ENCODE measurements at regions not wholly inside any gene's neighbourhood (a gene's known extent, or its start where the extent isn't known, plus 50 kb on each side); places are given as distances from the start of the nearest gene placed in this dataset.
A peak's percentile ranks its signal among the peaks of the same experiment; 100 is the strongest.

DNA sequence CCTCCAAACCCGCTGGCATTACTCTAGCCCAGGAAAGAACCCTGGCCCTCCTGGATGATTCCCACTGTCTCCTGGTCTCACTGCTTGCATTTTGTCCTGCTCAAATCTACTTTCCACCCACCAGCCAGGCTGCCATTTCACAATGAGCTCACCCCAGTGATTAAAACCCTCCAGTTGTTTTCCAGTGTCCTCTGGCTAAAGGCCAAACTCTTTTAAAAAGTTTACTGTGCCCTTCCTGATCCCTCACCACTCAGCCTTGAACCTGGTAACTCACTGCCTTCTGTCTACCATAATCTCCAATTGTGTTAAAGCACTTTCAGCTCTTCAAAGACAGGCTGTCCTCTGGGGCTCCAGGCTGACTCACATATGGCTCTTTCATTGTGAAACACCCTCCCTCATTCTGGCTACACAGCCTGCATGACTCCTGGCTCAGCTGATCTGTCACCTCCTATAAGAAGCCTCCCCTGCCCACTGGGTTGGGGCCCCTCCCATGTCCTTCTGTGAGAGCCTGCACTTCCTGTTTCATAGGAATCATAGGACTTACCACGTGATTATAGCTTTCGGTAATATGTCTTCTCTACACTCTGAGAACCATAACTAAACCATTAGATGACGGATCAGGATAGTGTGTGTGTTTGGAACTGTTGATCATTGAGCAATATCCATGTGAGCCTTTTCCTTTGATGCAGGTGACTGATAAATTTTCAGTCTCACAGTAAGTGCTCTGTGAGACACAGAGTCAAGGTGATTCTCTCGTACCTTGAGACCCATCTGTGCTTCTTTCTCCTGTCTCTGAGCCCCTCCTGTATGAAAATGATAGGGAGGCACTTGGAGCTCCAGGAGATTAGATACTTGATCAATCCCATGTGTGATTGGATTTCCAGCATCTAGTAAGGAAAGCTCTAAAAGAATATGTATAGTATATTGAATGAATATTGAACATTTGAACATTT lies 590.8 kb upstream of the ID2 start (continued):
- TF ChIP-seq, protein P1, sequence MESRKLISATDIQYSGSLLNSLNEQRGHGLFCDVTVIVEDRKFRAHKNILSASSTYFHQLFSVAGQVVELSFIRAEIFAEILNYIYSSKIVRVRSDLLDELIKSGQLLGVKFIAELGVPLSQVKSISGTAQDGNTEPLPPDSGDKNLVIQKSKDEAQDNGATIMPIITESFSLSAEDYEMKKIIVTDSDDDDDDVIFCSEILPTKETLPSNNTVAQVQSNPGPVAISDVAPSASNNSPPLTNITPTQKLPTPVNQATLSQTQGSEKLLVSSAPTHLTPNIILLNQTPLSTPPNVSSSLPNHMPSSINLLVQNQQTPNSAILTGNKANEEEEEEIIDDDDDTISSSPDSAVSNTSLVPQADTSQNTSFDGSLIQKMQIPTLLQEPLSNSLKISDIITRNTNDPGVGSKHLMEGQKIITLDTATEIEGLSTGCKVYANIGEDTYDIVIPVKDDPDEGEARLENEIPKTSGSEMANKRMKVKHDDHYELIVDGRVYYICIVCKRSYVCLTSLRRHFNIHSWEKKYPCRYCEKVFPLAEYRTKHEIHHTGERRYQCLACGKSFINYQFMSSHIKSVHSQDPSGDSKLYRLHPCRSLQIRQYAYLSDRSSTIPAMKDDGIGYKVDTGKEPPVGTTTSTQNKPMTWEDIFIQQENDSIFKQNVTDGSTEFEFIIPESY (IDR thresholded peaks at IDR 0.05; ENCODE audit: extremely low read depth, insufficient replicate concordance, low read length): no peak
- 0 out of 2 replicates have a peak, but pooled peaks have one; percentile 17 for TF ChIP-seq SP1 (IDR thresholded peaks at IDR 0.05; ENCODE audit: low read depth)
- TF ChIP-seq TCF7L2 (IDR thresholded peaks at IDR 0.05; ENCODE audit: borderline replicate concordance, extremely low read depth, insufficient read depth, insufficient read length): no peak
- no peak for TF ChIP-seq RAD21 (IDR thresholded peaks at IDR 0.05; ENCODE audit: low read depth)
- no peak for TF ChIP-seq JUND (IDR thresholded peaks at IDR 0.05)
- TF ChIP-seq FOSL1 (IDR thresholded peaks at IDR 0.05; ENCODE audit: low read depth): peak; percentile 27; the same call in 1 of the 2 replicates
- TF ChIP-seq ZNF274 (IDR thresholded peaks at IDR 0.05; ENCODE audit: low read depth, low read length): no peak
- TF ChIP-seq, protein P2, sequence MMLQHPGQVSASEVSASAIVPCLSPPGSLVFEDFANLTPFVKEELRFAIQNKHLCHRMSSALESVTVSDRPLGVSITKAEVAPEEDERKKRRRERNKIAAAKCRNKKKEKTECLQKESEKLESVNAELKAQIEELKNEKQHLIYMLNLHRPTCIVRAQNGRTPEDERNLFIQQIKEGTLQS (IDR thresholded peaks at IDR 0.05): no peak
- TF ChIP-seq POLR2AphosphoS5 (IDR thresholded peaks at IDR 0.05; ENCODE audit: low read depth, low read length): no peak
- no peak for TF ChIP-seq EGR1 (IDR thresholded peaks at IDR 0.05; ENCODE audit: low read depth)
- peak; percentile 72 for TF ChIP-seq ELF1 (IDR thresholded peaks at IDR 0.05; ENCODE audit: borderline replicate concordance, low read depth)
- peak; percentile 79 for TF ChIP-seq CEBPB (IDR thresholded peaks at IDR 0.05; ENCODE audit: low read depth)
- TF ChIP-seq EZH2phosphoT487 (IDR thresholded peaks at IDR 0.05; ENCODE audit: borderline replicate concordance): no peak
- no peak for TF ChIP-seq EZH2 (IDR thresholded peaks at IDR 0.05)
- no peak for TF ChIP-seq YY1 (IDR thresholded peaks at IDR 0.05; ENCODE audit: extremely low read depth, insufficient replicate concordance, low read depth, low read length)
